HCT116 (cell line): ENCODE measurements at regions not wholly inside any gene's neighbourhood (a gene's known extent, or its start where the extent isn't known, plus 50 kb on each side); places are given as distances from the start of the nearest gene placed in this dataset.

Experiments used
- ATAC-seq: fragments of 200-7000 bp; cut with Tn5 transposase; 2 replicates; pipeline ENCODE4 v1.9.1; 2020; ENCODE audit warnings: mild to moderate bottlenecking, moderate library complexity
- BruUV-seq: library from RNA; stranded (reverse); fragments of 400-500 nt; replicated peaks from 2 replicates; lab custom pipeline; 2021; lab: Mats Ljungman, UMichigan
- CTCF ChIA-PET: fragments of 300-600 bp; sonication (Branson Sonifier 250); formaldehyde crosslinking; loops from one replicate; lab custom pipeline; 2021; ENCODE audit warnings: antibody characterized with exemption; lab: Charles Lee
- POLR2A ChIA-PET: fragments of 300-600, 350-600 bp; sonication (Branson Sonifier 250); formaldehyde crosslinking; loops from one replicate; lab custom pipeline; 2021; ENCODE audit warnings: antibody characterized with exemption; lab: Charles Lee
- RAD21 ChIA-PET, 2 experiments: fragments of 300-600 bp; sonication (Branson Sonifier 250); formaldehyde crosslinking; loops; one replicate each; lab custom pipeline; 2023; ENCODE audit warnings: low total read pairs in 2 of 2; ENCODE audit not compliant: uncharacterized antibody in 2 of 2, unreplicated experiment in 2 of 2, low non-redundant PET in 1 of 2; lab: Charles Lee
- DNase-seq: peaks from one replicate; pipeline ENCODE4 v3.0.0-alpha.2; 2010; ENCODE audit warnings: low read depth, low spot score
- H2AFZ ChIP-seq: fragments of 200-600 bp; shearing (Covaris generic), sonication (generic); 2 replicates; pipeline ENCODE4 v1.6.1; 2017; ENCODE audit warnings: low read depth, mixed run types, mixed read lengths, antibody characterized with exemption, low read length; ENCODE audit not compliant: poor library complexity, severe bottlenecking
- H3K27ac ChIP-seq: 2 replicates; pipeline ENCODE4 v1.5.1; 2012; ENCODE audit warnings: low read depth, low read length
- H3K27me3 ChIP-seq: fragments of 200-600 bp; sonication (generic); 2 replicates; pipeline ENCODE4 v1.6.1; 2016; ENCODE audit warnings: mixed run types, low read length, mixed read lengths; ENCODE audit not compliant: insufficient read depth
- H3K36me3 ChIP-seq, 2 experiments: fragments of 200-500 bp in 1 of 2; fragments of 200-600 bp in 1 of 2; sonication (Bioruptor generic) in 1 of 2; sonication (generic) in 1 of 2; 2 replicates each; pipeline versions ENCODE4 v1.5.1 to v1.6.1; 2014 to 2016; ENCODE audit warnings: low read length in 2 of 2, inconsistent platforms in 1 of 2, mixed read lengths in 1 of 2, mixed run types in 1 of 2; ENCODE audit not compliant: insufficient read depth in 2 of 2, control insufficient read depth in 1 of 2
- H3K4me1 ChIP-seq, 2 experiments: fragments of 200-600 bp in 1 of 2; sonication (generic) in 1 of 2; 2 replicates each; pipeline versions ENCODE4 v1.5.1 to v1.6.1; 2012 to 2017; ENCODE audit warnings: low read length in 2 of 2, inconsistent platforms in 1 of 2, mild to moderate bottlenecking in 1 of 2, mixed read lengths in 1 of 2, mixed run types in 1 of 2, moderate library complexity in 1 of 2; ENCODE audit not compliant: insufficient read depth in 2 of 2, control insufficient read depth in 1 of 2
- H3K4me2 ChIP-seq: fragments of 200-600 bp; sonication (generic); 2 replicates; pipeline ENCODE4 v1.6.1; 2017; ENCODE audit warnings: mixed run types, low read length, mixed read lengths
- H3K4me3 ChIP-seq, 2 experiments: fragments of 200-600 bp in 1 of 2; sonication (generic) in 1 of 2; replicated peaks in 1 of 2; 2 replicates each; pipeline ENCODE4 v1.5.1; 2011 to 2016; ENCODE audit warnings: low read length in 2 of 2, control low read depth in 1 of 2, low read depth in 1 of 2, mild to moderate bottlenecking in 1 of 2, mixed read lengths in 1 of 2, mixed run types in 1 of 2
- H3K79me2 ChIP-seq: fragments of 200-600 bp; sonication (generic); 2 replicates; pipeline ENCODE4 v1.6.1; 2017; ENCODE audit warnings: mild to moderate bottlenecking, mixed run types, low read length, moderate library complexity, mixed read lengths; ENCODE audit not compliant: insufficient read depth
- H3K9ac ChIP-seq: fragments of 200-600 bp; sonication (generic); 2 replicates; pipeline ENCODE4 v1.6.1; 2016; ENCODE audit warnings: low read length, mixed read lengths
- H3K9me2 ChIP-seq: fragments of 200-600 bp; sonication (generic), shearing (Covaris generic); 2 replicates; pipeline ENCODE4 v1.6.1; 2017; ENCODE audit warnings: mixed run types, mild to moderate bottlenecking, moderate library complexity; ENCODE audit not compliant: insufficient read depth
- H3K9me3 ChIP-seq, 2 experiments: fragments of 200-500 bp in 1 of 2; fragments of 200-600 bp in 1 of 2; sonication (Bioruptor generic) in 1 of 2; sonication (generic) in 1 of 2; 2 replicates each; pipeline ENCODE4 v1.6.1; 2014 to 2017; ENCODE audit warnings: low read length in 2 of 2, mixed read lengths in 2 of 2, inconsistent platforms in 1 of 2, low read depth in 1 of 2, mild to moderate bottlenecking in 1 of 2, mixed run types in 1 of 2, moderate library complexity in 1 of 2; ENCODE audit not compliant: control insufficient read depth in 1 of 2, insufficient read depth in 1 of 2
- H4K20me1 ChIP-seq: fragments of 200-600 bp; sonication (generic), shearing (Covaris generic); 2 replicates; pipeline ENCODE4 v1.6.1; 2017; ENCODE audit warnings: mixed run types, mild to moderate bottlenecking, moderate library complexity; ENCODE audit not compliant: insufficient read depth
- CEBPB ChIP-seq: IDR thresholded peaks from 2 replicates; pipeline ENCODE4 v1.6.1; 2012; ENCODE audit warnings: low read depth
- CTCF ChIP-seq, 3 experiments: fragments of 200-600 bp in 1 of 3; sonication (generic) in 1 of 3; IDR thresholded peaks in 2 of 3; conservative IDR thresholded peaks in 1 of 3; 2 replicates each; pipeline ENCODE4 v1.5.1; 2012 to 2017; ENCODE audit warnings: low read depth in 2 of 3, low read length in 2 of 3, antibody characterized with exemption in 1 of 3, borderline replicate concordance in 1 of 3, control low read depth in 1 of 3, mild to moderate bottlenecking in 1 of 3, mixed read lengths in 1 of 3, mixed run types in 1 of 3, moderate library complexity in 1 of 3; ENCODE audit not compliant: insufficient read depth in 1 of 3
- EZH2 ChIP-seq: fragments of 200-600 bp; sonication (generic); IDR thresholded peaks from 2 replicates; pipeline ENCODE4 v1.6.1; 2017; ENCODE audit warnings: antibody characterized with exemption, mixed run types
- FOSL1 ChIP-seq: IDR thresholded peaks from 2 replicates; pipeline ENCODE4 v1.6.1; 2012; ENCODE audit warnings: low read depth
- MAX ChIP-seq: IDR thresholded peaks from 2 replicates; pipeline ENCODE4 v1.6.1; 2012
- SIN3A ChIP-seq: IDR thresholded peaks from 2 replicates; pipeline ENCODE4 v1.6.1; 2012; ENCODE audit warnings: low read depth
- SRF ChIP-seq: IDR thresholded peaks from 2 replicates; pipeline ENCODE4 v1.6.1; 2012; ENCODE audit warnings: low read depth
- ZNF274 ChIP-seq: fragments of 200-500 bp; sonication (Bioruptor generic); IDR thresholded peaks from 2 replicates; pipeline ENCODE4 v1.6.1; 2014; ENCODE audit warnings: mild to moderate bottlenecking, low read depth, low read length, inconsistent platforms
- intact Hi-C: fragments of 100-400 bp; cut with micrococcal nuclease; formaldehyde crosslinking; loops from 2 replicates; pipeline ENCODE4 v1.10.0; 2022

GRCh38 chr18:23365602-23366001 lies 87.5 kb upstream of the RIOK3 start:
- BruUV-seq = no TSS peak
- H3K79me2 ChIP-seq = no peaks in the 10 kb centered on the region
- H3K27me3 ChIP-seq = no peaks in the 10 kb centered on the region
- no peaks in the 10 kb centered on the region for H3K36me3 ChIP-seq
- H4K20me1 ChIP-seq = no peaks in the 10 kb centered on the region
- H3K9ac ChIP-seq = no peak overlapping the region
- no peaks in the 10 kb centered on the region for H3K4me1 ChIP-seq
- ChIA-PET RAD21 (no interaction called here), POLR2A (no interaction called here), CTCF (no interaction called here)
- no peak overlapping the region for H3K4me3 ChIP-seq
- no peaks in the 10 kb centered on the region for H3K9me3 ChIP-seq
- no peak for DNase-seq
- H2AFZ ChIP-seq = no peak overlapping the region
- TF ChIP-seq SIN3A = no peak
- TF ChIP-seq CTCF (IDR thresholded peaks at IDR 0.05 in 2 of 3, conservative IDR thresholded peaks at IDR 0.05 in 1 of 3; ENCODE audit: borderline replicate concordance in 1 of 3, insufficient read depth in 1 of 3, low read depth in 2 of 3, low read length in 2 of 3) = no peak
- no peak for TF ChIP-seq FOSL1
- no peak for TF ChIP-seq CEBPB
- TF ChIP-seq ZNF274 = no peak
- no peak for TF ChIP-seq EZH2
- TF ChIP-seq MAX = no peak
- TF ChIP-seq, all 23 proteins: peak for 0
- Histone ChIP-seq H3K27ac (no peak overlapping the region), H3K4me2 (no peak overlapping the region), H3K9me2 (no peaks in the 10 kb centered on the region)
- intact Hi-C loops = no loop called here
- ATAC-seq = no peak

GRCh38 chr18:23369266-23369665 lies 83.8 kb upstream of the RIOK3 start:
- Histone ChIP-seq H3K36me3 (no peaks in the 10 kb centered on the region; a peak in 1 of 4 replicates), H3K4me2 (no peak overlapping the region), H3K4me3 (no peak overlapping the region), H4K20me1 (no peaks in the 10 kb centered on the region), H3K27me3 (no peaks in the 10 kb centered on the region), H3K79me2 (no peaks in the 10 kb centered on the region), H3K9me3 (no peaks in the 10 kb centered on the region), H3K9ac (no peak overlapping the region), H3K9me2 (no peaks in the 10 kb centered on the region), H3K27ac (no peak overlapping the region), H3K4me1 (no peaks in the 10 kb centered on the region), H2AFZ (no peak overlapping the region)
- ChIA-PET POLR2A (no interaction called here), RAD21 (no interaction called here), CTCF (no interaction called here)
- no peak for ATAC-seq
- intact Hi-C loops = no loop called here
- no TSS peak for BruUV-seq
- no peak for DNase-seq
- TF ChIP-seq SRF = no peak
